ENCODE measurements at regions not wholly inside any gene's neighbourhood (a gene's known extent, or its start where the extent isn't known, plus 50 kb on each side); places are given as distances from the start of the nearest gene placed in this dataset.

GRCh38 chr9:119588874-119589744 is 219.9 kb upstream of the BRINP1 start:
- no peaks in the 10 kb centered on the region for H3K36me3 ChIP-seq
- TF ChIP-seq CTCF (IDR thresholded peaks at IDR 0.05): no peak
- no peak for DNase-seq
- intact Hi-C loops (cut with DNase I; ENCODE audit: low total_unique reads): no loop called here
- no peak overlapping the region for H3K4me3 ChIP-seq
- no peaks in the 10 kb centered on the region for H3K9me3 ChIP-seq
- H3K4me1 ChIP-seq: no peaks in the 10 kb centered on the region
- H3K27me3 ChIP-seq: no peaks in the 10 kb centered on the region
- H3K27ac ChIP-seq: no peak overlapping the region

DNA sequence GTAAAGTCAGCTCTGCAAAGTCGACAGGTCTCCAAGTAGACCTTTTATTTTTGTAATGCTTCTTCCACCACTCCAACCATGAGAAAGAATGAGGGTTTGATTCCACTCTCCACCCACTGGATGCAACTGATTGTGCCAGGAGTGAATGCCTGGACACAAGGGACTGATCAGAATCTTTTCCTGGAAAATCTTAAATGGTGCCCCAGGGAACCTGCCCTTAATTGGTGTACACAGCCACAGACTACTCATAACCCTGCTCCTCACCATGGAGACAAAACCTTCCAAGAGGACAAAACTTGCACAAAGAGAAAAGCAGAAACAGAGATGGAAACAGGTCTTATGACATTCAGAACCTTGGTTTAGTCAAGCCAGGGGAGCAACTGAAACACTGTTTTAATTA is 208.6 kb upstream of the BRINP1 start:
- no peaks in the 10 kb centered on the region for H3K36me3 ChIP-seq
- no peaks in the 10 kb centered on the region for H3K9me3 ChIP-seq
- DNase-seq: no peak
- no peaks in the 10 kb centered on the region for H3K27me3 ChIP-seq
- no peak for TF ChIP-seq CTCF (IDR thresholded peaks at IDR 0.05)
- H3K4me3 ChIP-seq: no peak overlapping the region
- H3K27ac ChIP-seq: no peak overlapping the region
- H3K4me1 ChIP-seq: no peaks in the 10 kb centered on the region
- intact Hi-C loops (cut with DNase I; ENCODE audit: low total_unique reads): no loop called here

DNA sequence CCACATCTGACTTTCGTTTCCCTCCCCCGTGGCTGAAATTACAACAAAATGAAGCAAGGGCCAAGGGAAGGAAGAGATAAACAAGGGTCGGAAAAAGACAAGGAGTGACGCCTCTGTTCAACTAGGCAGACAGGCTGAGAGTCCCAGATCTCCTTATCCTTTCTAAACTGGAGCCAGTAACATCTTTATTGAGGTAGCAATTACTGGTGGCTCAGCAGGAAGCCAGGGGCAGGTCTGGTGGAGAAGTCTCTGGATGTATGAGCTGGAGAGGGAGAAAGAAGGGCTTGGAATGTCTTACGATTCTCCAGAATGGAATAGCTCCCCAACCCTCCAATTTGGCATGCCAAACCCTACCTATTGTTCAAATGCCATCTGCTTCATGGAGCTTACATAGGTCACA is 190.8 kb upstream of the BRINP1 start:
- no peak overlapping the region for H3K4me3 ChIP-seq
- no peaks in the 10 kb centered on the region for H3K27me3 ChIP-seq
- no peaks in the 10 kb centered on the region for H3K36me3 ChIP-seq
- peaks cover 0 to 12% (median 3%) of the 10 kb centered on the region in 4 donors for H3K4me1 ChIP-seq
- DNase-seq: no peak
- TF ChIP-seq CTCF (IDR thresholded peaks at IDR 0.05): no peak
- no peak overlapping the region for H3K27ac ChIP-seq
- no peaks in the 10 kb centered on the region for H3K9me3 ChIP-seq
- intact Hi-C loops (cut with DNase I; ENCODE audit: low total_unique reads): no loop called here

GRCh38 chr9:119559056-119559455 is 189.8 kb upstream of the BRINP1 start:
- TF ChIP-seq CTCF (IDR thresholded peaks at IDR 0.05): no peak
- Histone ChIP-seq H3K4me1 (peaks cover 0 to 12% (median 3%) of the 10 kb centered on the region in 4 donors), H3K36me3 (no peaks in the 10 kb centered on the region), H3K27ac (no peak overlapping the region), H3K4me3 (no peak overlapping the region), H3K27me3 (no peaks in the 10 kb centered on the region), H3K9me3 (no peaks in the 10 kb centered on the region)
- no peak for DNase-seq
- intact Hi-C loops (cut with DNase I; ENCODE audit: low total_unique reads): no loop called here

- peaks cover 0 to 12% (median 3%) of the 10 kb centered on the region in 4 donors for H3K4me1 ChIP-seq
- H3K27ac ChIP-seq: peak overlapping the region; percentile 44 to 48
- H3K9me3 ChIP-seq: no peaks in the 10 kb centered on the region
- no peaks in the 10 kb centered on the region for H3K27me3 ChIP-seq
- peak overlapping the region; percentile 36 to 43 for H3K4me3 ChIP-seq
- DNase-seq: peak; percentile 75 to 85
- TF ChIP-seq CTCF (IDR thresholded peaks at IDR 0.05): peak; percentile 89 to 95
- intact Hi-C loops (cut with DNase I; ENCODE audit: low total_unique reads): loop anchor here (2.0 kb wide), 1 partner anchor 412 kb away; no protein-coding TSS in a partner anchor
- H3K36me3 ChIP-seq: no peaks in the 10 kb centered on the region
Measured at GRCh38 chr9:119556129-119556875, 187.1 kb upstream of the BRINP1 start.
